B cell (primary cell): ENCODE measurements at regions not wholly inside any gene's neighbourhood (a gene's known extent, or its start where the extent isn't known, plus 50 kb on each side); places are given as distances from the start of the nearest gene placed in this dataset.

Experiments used
- CTCF ChIP-seq: fragments of 200-600 bp; IDR thresholded peaks from one replicate; pipeline ENCODE4 v1.8.0; 2022; ENCODE audit warnings: antibody characterized with exemption, mild to moderate bottlenecking
- EZH2 ChIP-seq: IDR thresholded peaks from 2 replicates; pipeline ENCODE4 v1.6.1; 2012; ENCODE audit warnings: borderline replicate concordance, low read depth, mild to moderate bottlenecking, moderate library complexity, low read length; ENCODE audit not compliant: insufficient read depth, poor library complexity, severe bottlenecking

GRCh38 chr3:19775765-19776164 lies 158.3 kb downstream of the EFHB start:
- TF ChIP-seq CTCF (no peak), EZH2 (no peak)
